Central memory CD4-positive, alpha-beta T cell (primary cell): ENCODE measurements at regions not wholly inside any gene's neighbourhood (a gene's known extent, or its start where the extent isn't known, plus 50 kb on each side); places are given as distances from the start of the nearest gene placed in this dataset.

Experiments
- DNase-seq: peaks from one replicate; pipeline ENCODE4 v3.0.0; 2022

GRCh38 chr1:244969355-244970235 is 105.3 kb upstream of the HNRNPU start:
- DNase-seq: peak; percentile 85

- no peak for DNase-seq
Observed at GRCh38 chr1:244968881-244969280, 104.5 kb upstream of the HNRNPU start.

GRCh38 chr1:244968471-244968871 is 104.1 kb upstream of the HNRNPU start:
- DNase-seq: no peak

GRCh38 chr1:244967159-244967558 is 102.8 kb upstream of the HNRNPU start:
- no peak for DNase-seq

GRCh38 chr1:244965185-244966030 is 101.1 kb upstream of the HNRNPU start:
- DNase-seq: no peak

GRCh38 chr1:244964112-244964971 is 100.0 kb upstream of the HNRNPU start:
- no peak for DNase-seq

- no peak for DNase-seq
Observed at GRCh38 chr1:244963231-244963826, 99.0 kb upstream of the HNRNPU start.

GRCh38 chr1:244962130-244962529 is 97.8 kb upstream of the HNRNPU start:
- DNase-seq: no peak

- no peak for DNase-seq
Observed at GRCh38 chr1:244960904-244961303, 96.6 kb upstream of the HNRNPU start.

- no peak for DNase-seq
Observed at GRCh38 chr1:244958593-244958992, 94.2 kb upstream of the HNRNPU start.

- DNase-seq: no peak
Observed at GRCh38 chr1:244957525-244957924, 93.2 kb upstream of the HNRNPU start.

- DNase-seq: no peak
Observed at GRCh38 chr1:244957122-244957521, 92.8 kb upstream of the HNRNPU start.

- no peak for DNase-seq
Observed at GRCh38 chr1:244955661-244956060, 91.3 kb upstream of the HNRNPU start.

GRCh38 chr1:244954359-244954758 is 90.0 kb upstream of the HNRNPU start:
- DNase-seq: no peak

GRCh38 chr1:244953901-244954300 is 89.6 kb upstream of the HNRNPU start:
- DNase-seq: no peak

GRCh38 chr1:244952940-244953339 is 88.6 kb upstream of the HNRNPU start:
- DNase-seq: no peak

GRCh38 chr1:244952280-244952933 is 88.1 kb upstream of the HNRNPU start:
- DNase-seq: no peak

- no peak for DNase-seq
Observed at GRCh38 chr1:244948416-244948815, 84.1 kb upstream of the HNRNPU start.

GRCh38 chr1:244945109-244945671 is 80.8 kb upstream of the HNRNPU start:
- DNase-seq: no peak

- no peak for DNase-seq
Observed at GRCh38 chr1:244941121-244941520, 76.8 kb upstream of the HNRNPU start.

- no peak for DNase-seq
Observed at GRCh38 chr1:244937099-244937498, 72.8 kb upstream of the HNRNPU start.
